Loucy (cell line): ENCODE measurements at regions not wholly inside any gene's neighbourhood (a gene's known extent, or its start where the extent isn't known, plus 50 kb on each side); places are given as distances from the start of the nearest gene placed in this dataset.

ENCODE experiments used
- CTCF ChIP-seq: fragments of 200-600 bp; sonication (generic); conservative IDR thresholded peaks from 2 replicates; pipeline ENCODE4 v1.5.1; 2014; ENCODE audit warnings: mild to moderate bottlenecking, antibody characterized with exemption, low read length
- EZH2phosphoT487 ChIP-seq: fragments of 200-600 bp; IDR thresholded peaks from 2 replicates; pipeline ENCODE4 v1.6.1; 2018; ENCODE audit warnings: antibody characterized with exemption, mild to moderate bottlenecking, moderate library complexity, borderline replicate concordance

DNA sequence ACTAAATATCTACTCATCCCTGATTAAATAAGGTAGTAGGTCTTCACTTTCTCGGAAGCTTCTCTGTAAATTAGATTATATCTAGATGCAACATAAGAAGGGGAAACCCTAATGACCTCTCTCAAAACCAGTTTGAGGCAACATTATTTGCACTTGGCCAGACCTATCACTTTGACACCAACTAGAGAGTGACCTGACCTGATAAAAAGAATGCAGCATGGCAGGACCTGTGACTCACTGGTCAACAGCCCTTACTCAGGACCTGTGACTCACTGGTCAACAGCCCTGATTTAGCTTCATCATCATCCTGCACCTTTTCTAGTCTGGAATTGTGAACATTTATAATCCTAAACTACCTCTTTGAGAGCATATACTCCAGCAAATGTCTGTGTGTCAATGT, 1957.7 kb upstream of the CELF4 start:
- TF ChIP-seq CTCF (no peak), EZH2phosphoT487 (no peak)
